ENCODE measurements at regions not wholly inside any gene's neighbourhood (a gene's known extent, or its start where the extent isn't known, plus 50 kb on each side); places are given as distances from the start of the nearest gene placed in this dataset.

- Histone ChIP-seq H3K9ac (no peak overlapping the region), H3K36me3 (ENCODE audit: control insufficient read depth, insufficient read depth, low read length) (no peaks in the 10 kb centered on the region), H3K4me2 (ENCODE audit: low read length) (no peak overlapping the region), H3K9me3 (ENCODE audit: control insufficient read depth, low read length) (no peaks in the 10 kb centered on the region), H3K4me1 (no peaks in the 10 kb centered on the region), H3K79me2 (no peaks in the 10 kb centered on the region), H3K27me3 (ENCODE audit: control insufficient read depth, insufficient read depth, low read length) (no peaks in the 10 kb centered on the region), H3K4me3 (ENCODE audit: low read depth, low read length) (no peak overlapping the region), H2AFZ (no peak overlapping the region), H3K27ac (no peak overlapping the region)
- TF ChIP-seq CTCF (IDR thresholded peaks at IDR 0.05) = no peak
Measured at GRCh38 chr4:176924238-176924637, 131.5 kb upstream of the VEGFC start.

GRCh38 chr4:176925962-176926361, 133.2 kb upstream of the VEGFC start:
- TF ChIP-seq CTCF (IDR thresholded peaks at IDR 0.05) = no peak
- Histone ChIP-seq H3K9me3 (ENCODE audit: control insufficient read depth, low read length) (no peaks in the 10 kb centered on the region), H3K27ac (no peak overlapping the region)

GRCh38 chr4:176927117-176927516, 134.4 kb upstream of the VEGFC start:
- no peak for TF ChIP-seq CTCF (IDR thresholded peaks at IDR 0.05)

More at GRCh38 chr4:176925962-176926361, 133.2 kb upstream of the VEGFC start:
- Histone ChIP-seq H3K36me3 (ENCODE audit: control insufficient read depth, insufficient read depth, low read length) (no peaks in the 10 kb centered on the region), H3K27me3 (ENCODE audit: control insufficient read depth, insufficient read depth, low read length) (no peaks in the 10 kb centered on the region), H3K4me1 (no peaks in the 10 kb centered on the region), H3K4me3 (ENCODE audit: low read depth, low read length) (no peak overlapping the region), H3K9ac (no peak overlapping the region), H3K4me2 (ENCODE audit: low read length) (no peak overlapping the region), H2AFZ (no peak overlapping the region), H3K79me2 (no peaks in the 10 kb centered on the region)

GRCh38 chr4:176927664-176928063, 134.9 kb upstream of the VEGFC start:
- no peak for TF ChIP-seq CTCF (IDR thresholded peaks at IDR 0.05)
- H3K9ac ChIP-seq = no peak overlapping the region

More at GRCh38 chr4:176927117-176927516, 134.4 kb upstream of the VEGFC start:
- Histone ChIP-seq H3K79me2 (no peaks in the 10 kb centered on the region), H3K4me1 (no peaks in the 10 kb centered on the region), H3K36me3 (ENCODE audit: control insufficient read depth, insufficient read depth, low read length) (no peaks in the 10 kb centered on the region), H3K9ac (no peak overlapping the region), H3K27ac (no peak overlapping the region), H2AFZ (no peak overlapping the region), H3K4me3 (ENCODE audit: low read depth, low read length) (no peak overlapping the region), H3K9me3 (ENCODE audit: control insufficient read depth, low read length) (no peaks in the 10 kb centered on the region), H3K27me3 (ENCODE audit: control insufficient read depth, insufficient read depth, low read length) (no peaks in the 10 kb centered on the region), H3K4me2 (ENCODE audit: low read length) (no peak overlapping the region)

GRCh38 chr4:176939445-176939844, 146.7 kb upstream of the VEGFC start:
- H3K4me3 ChIP-seq (ENCODE audit: low read depth, low read length) = no peak overlapping the region
- H3K27ac ChIP-seq = no peak overlapping the region
- H3K27me3 ChIP-seq (ENCODE audit: control insufficient read depth, insufficient read depth, low read length) = no peaks in the 10 kb centered on the region
- no peaks in the 10 kb centered on the region for H3K9me3 ChIP-seq (ENCODE audit: control insufficient read depth, low read length)
- H3K4me1 ChIP-seq = no peaks in the 10 kb centered on the region
- H3K36me3 ChIP-seq (ENCODE audit: control insufficient read depth, insufficient read depth, low read length) = no peaks in the 10 kb centered on the region
- no peak overlapping the region for H3K4me2 ChIP-seq (ENCODE audit: low read length)
- no peak overlapping the region for H2AFZ ChIP-seq
- no peak for TF ChIP-seq CTCF (IDR thresholded peaks at IDR 0.05)
- no peak overlapping the region for H3K9ac ChIP-seq
- no peaks in the 10 kb centered on the region for H3K79me2 ChIP-seq

More at GRCh38 chr4:176927664-176928063, 134.9 kb upstream of the VEGFC start:
- no peaks in the 10 kb centered on the region for H3K4me1 ChIP-seq
- no peaks in the 10 kb centered on the region for H3K27me3 ChIP-seq (ENCODE audit: control insufficient read depth, insufficient read depth, low read length)
- no peaks in the 10 kb centered on the region for H3K79me2 ChIP-seq
- no peaks in the 10 kb centered on the region for H3K36me3 ChIP-seq (ENCODE audit: control insufficient read depth, insufficient read depth, low read length)
- H3K9me3 ChIP-seq (ENCODE audit: control insufficient read depth, low read length) = no peaks in the 10 kb centered on the region
- no peak overlapping the region for H3K4me2 ChIP-seq (ENCODE audit: low read length)
- no peak overlapping the region for H2AFZ ChIP-seq
- no peak overlapping the region for H3K27ac ChIP-seq
- no peak overlapping the region for H3K4me3 ChIP-seq (ENCODE audit: low read depth, low read length)

Data from parathyroid adenoma (tissue), 2 donors.